Caco-2 (cell line): ENCODE measurements at regions not wholly inside any gene's neighbourhood (a gene's known extent, or its start where the extent isn't known, plus 50 kb on each side); places are given as distances from the start of the nearest gene placed in this dataset.

Experiments
- BruUV-seq: library from RNA; stranded (reverse); fragments of 400-500 nt; replicated peaks from 2 replicates; lab custom pipeline; 2021; lab: Mats Ljungman, UMichigan
- CTCF ChIA-PET: fragments of 300-600 bp; sonication (Branson Sonifier 250); formaldehyde crosslinking; loops from one replicate; lab custom pipeline; 2022; ENCODE audit warnings: antibody characterized with exemption; lab: Charles Lee
- POLR2A ChIA-PET: fragments of 300-600 bp; sonication (Branson Sonifier 250); formaldehyde crosslinking; loops from one replicate; lab custom pipeline; 2022; ENCODE audit warnings: antibody characterized with exemption; lab: Charles Lee
- DNase-seq, 2 experiments: peaks; one replicate each; pipeline versions ENCODE4 v3.0.0 to v3.0.0-alpha.2; 2020 to 2022
- H3K27me3 ChIP-seq: replicated peaks from 2 replicates; pipeline ENCODE4 v1.6.0; 2011; ENCODE audit warnings: low read length; ENCODE audit not compliant: control insufficient read depth, insufficient read depth
- H3K36me3 ChIP-seq: 2 replicates; pipeline ENCODE4 v1.5.1; 2011; ENCODE audit warnings: low read length; ENCODE audit not compliant: control insufficient read depth, insufficient read depth
- H3K4me1 ChIP-seq: fragments of 250-450 bp; sonication (Bioruptor Pico); 2 replicates; pipeline ENCODE4 v1.5.1; 2020; ENCODE audit warnings: mild to moderate bottlenecking
- H3K4me3 ChIP-seq: 2 replicates; pipeline ENCODE4 v1.5.1; 2011; ENCODE audit warnings: low read depth, mild to moderate bottlenecking, control low read depth, low read length
- H3K9me3 ChIP-seq: fragments of 250-450 bp; sonication (Bioruptor Pico); 2 replicates; pipeline ENCODE4 v1.5.1; 2020; ENCODE audit warnings: mild to moderate bottlenecking, moderate library complexity
- H3K27ac Mint-ChIP-seq: one replicate; pipeline ENCODE4 v1.8.0; 2022; ENCODE audit warnings: mixed read lengths; ENCODE audit not compliant: unreplicated experiment
- H3K27me3 Mint-ChIP-seq: one replicate; pipeline ENCODE4 v1.8.0; 2022; ENCODE audit warnings: mixed read lengths; ENCODE audit not compliant: insufficient read depth, unreplicated experiment
- H3K36me3 Mint-ChIP-seq: one replicate; pipeline ENCODE4 v1.8.0; 2022; ENCODE audit warnings: mild to moderate bottlenecking, mixed read lengths; ENCODE audit not compliant: insufficient read depth, unreplicated experiment
- H3K4me1 Mint-ChIP-seq: one replicate; pipeline ENCODE4 v1.8.0; 2022; ENCODE audit warnings: low read depth, mixed read lengths; ENCODE audit not compliant: unreplicated experiment
- H3K4me3 Mint-ChIP-seq: one replicate; pipeline ENCODE4 v1.8.0; 2022; ENCODE audit warnings: mild to moderate bottlenecking, moderate library complexity, mixed read lengths; ENCODE audit not compliant: unreplicated experiment
- H3K9me3 Mint-ChIP-seq: one replicate; pipeline ENCODE4 v1.8.0; 2022; ENCODE audit warnings: mixed read lengths; ENCODE audit not compliant: unreplicated experiment
- intact Hi-C: fragments of 100-400 bp; cut with micrococcal nuclease; formaldehyde crosslinking; loops from one replicate; pipeline ENCODE4 v1.10.0; 2022; ENCODE audit not compliant: unreplicated experiment
- TF ChIP-seq, protein P1 (sequence below), 2 experiments: fragments of 200-600 bp in 1 of 2; IDR thresholded peaks; 1 replicate in 1 of 2; 2 replicates in 1 of 2; pipeline versions ENCODE4 v1.5.1 to v1.8.0; 2011 to 2022; ENCODE audit warnings: antibody characterized with exemption in 1 of 2, control low read depth in 1 of 2, inconsistent platforms in 1 of 2, low read depth in 1 of 2, low read length in 1 of 2, mild to moderate bottlenecking in 1 of 2, moderate library complexity in 1 of 2; ENCODE audit not compliant: insufficient read depth in 1 of 2, severe bottlenecking in 1 of 2, unreplicated experiment in 1 of 2

DNA sequence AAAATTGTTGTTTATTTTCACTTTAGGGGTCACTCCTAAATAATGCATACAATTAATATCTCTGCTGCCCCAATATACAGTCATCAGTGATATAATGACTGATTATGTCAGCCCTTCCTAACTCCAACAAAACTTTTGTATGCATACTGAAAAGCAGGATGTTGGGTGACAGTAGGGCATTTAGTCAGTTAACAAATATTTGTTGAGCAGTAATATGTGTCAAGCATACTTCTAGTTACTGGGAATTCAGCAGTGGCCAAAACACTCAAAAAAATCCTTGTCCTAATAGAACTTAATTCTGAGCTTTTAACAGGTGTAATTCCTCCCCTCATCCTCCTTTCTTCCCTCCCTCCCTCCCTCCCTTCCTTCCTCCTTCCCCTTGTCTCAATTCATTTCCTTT lies 560.7 kb upstream of the KLHL1 start:
- no TSS peak for BruUV-seq
- CTCF ChIA-PET: no interaction called here
- H3K4me3 ChIP-seq: no peak overlapping the region

DNA sequence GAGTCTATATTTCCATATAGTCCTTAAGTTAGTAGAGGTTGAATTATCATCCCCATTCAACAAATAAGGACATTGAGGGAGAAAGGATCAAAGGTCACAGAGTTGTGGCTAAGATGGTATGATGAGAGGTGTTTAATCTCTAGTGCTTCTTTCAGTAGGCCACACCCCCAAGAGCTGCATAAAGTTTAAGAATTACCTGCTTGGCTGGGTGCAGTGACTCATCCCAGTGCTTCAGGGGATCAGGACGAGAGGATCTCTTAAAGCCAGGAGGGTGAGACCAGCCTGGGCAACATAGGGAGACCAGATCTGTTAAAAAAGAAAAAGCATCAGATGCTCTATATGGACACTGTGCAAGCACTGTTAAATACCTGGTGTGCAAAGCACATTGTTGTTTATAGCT lies 560.0 kb upstream of the KLHL1 start:
- Histone ChIP-seq H3K36me3 (no peaks in the 10 kb centered on the region), H3K4me3 (no peak overlapping the region), H3K9me3 (no peaks in the 10 kb centered on the region), H3K27me3 (no peaks in the 10 kb centered on the region), H3K4me1 (no peaks in the 10 kb centered on the region; the same call in 1 of the 2 replicates)
- ChIA-PET CTCF (no interaction called here), POLR2A (no interaction called here)
- Mint-ChIP-seq H3K9me3 (no peaks in the 10 kb centered on the region), H3K4me3 (no peak overlapping the region), H3K27me3 (no peaks in the 10 kb centered on the region), H3K27ac (no peak overlapping the region), H3K36me3 (no peaks in the 10 kb centered on the region), H3K4me1 (peaks cover 8% of the 10 kb centered on the region)
- DNase-seq: peak; percentile 23 to 50
- TF ChIP-seq, protein P1, sequence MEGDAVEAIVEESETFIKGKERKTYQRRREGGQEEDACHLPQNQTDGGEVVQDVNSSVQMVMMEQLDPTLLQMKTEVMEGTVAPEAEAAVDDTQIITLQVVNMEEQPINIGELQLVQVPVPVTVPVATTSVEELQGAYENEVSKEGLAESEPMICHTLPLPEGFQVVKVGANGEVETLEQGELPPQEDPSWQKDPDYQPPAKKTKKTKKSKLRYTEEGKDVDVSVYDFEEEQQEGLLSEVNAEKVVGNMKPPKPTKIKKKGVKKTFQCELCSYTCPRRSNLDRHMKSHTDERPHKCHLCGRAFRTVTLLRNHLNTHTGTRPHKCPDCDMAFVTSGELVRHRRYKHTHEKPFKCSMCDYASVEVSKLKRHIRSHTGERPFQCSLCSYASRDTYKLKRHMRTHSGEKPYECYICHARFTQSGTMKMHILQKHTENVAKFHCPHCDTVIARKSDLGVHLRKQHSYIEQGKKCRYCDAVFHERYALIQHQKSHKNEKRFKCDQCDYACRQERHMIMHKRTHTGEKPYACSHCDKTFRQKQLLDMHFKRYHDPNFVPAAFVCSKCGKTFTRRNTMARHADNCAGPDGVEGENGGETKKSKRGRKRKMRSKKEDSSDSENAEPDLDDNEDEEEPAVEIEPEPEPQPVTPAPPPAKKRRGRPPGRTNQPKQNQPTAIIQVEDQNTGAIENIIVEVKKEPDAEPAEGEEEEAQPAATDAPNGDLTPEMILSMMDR (IDR thresholded peaks at IDR 0.05; ENCODE audit: insufficient read depth in 1 of 2, low read depth in 1 of 2, low read length in 1 of 2, severe bottlenecking in 1 of 2, unreplicated experiment in 1 of 2): no peak
- intact Hi-C loops: no loop called here
- no TSS peak for BruUV-seq

More for the DNA sequence above, 560.7 kb upstream of the KLHL1 start:
- Mint-ChIP-seq H3K27ac (no peak overlapping the region), H3K36me3 (no peaks in the 10 kb centered on the region), H3K9me3 (no peaks in the 10 kb centered on the region), H3K27me3 (no peaks in the 10 kb centered on the region), H3K4me1 (peaks cover 8% of the 10 kb centered on the region), H3K4me3 (no peak overlapping the region)
- POLR2A ChIA-PET: no interaction called here
- H3K4me1 ChIP-seq: no peaks in the 10 kb centered on the region; the same call in 1 of the 2 replicates
- H3K27me3 ChIP-seq: no peaks in the 10 kb centered on the region
- H3K36me3 ChIP-seq: no peaks in the 10 kb centered on the region
- TF ChIP-seq, protein P1 (IDR thresholded peaks at IDR 0.05; ENCODE audit: insufficient read depth in 1 of 2, low read depth in 1 of 2, low read length in 1 of 2, severe bottlenecking in 1 of 2, unreplicated experiment in 1 of 2): no peak
- no peak for DNase-seq
- intact Hi-C loops: no loop called here
- no peaks in the 10 kb centered on the region for H3K9me3 ChIP-seq

DNA sequence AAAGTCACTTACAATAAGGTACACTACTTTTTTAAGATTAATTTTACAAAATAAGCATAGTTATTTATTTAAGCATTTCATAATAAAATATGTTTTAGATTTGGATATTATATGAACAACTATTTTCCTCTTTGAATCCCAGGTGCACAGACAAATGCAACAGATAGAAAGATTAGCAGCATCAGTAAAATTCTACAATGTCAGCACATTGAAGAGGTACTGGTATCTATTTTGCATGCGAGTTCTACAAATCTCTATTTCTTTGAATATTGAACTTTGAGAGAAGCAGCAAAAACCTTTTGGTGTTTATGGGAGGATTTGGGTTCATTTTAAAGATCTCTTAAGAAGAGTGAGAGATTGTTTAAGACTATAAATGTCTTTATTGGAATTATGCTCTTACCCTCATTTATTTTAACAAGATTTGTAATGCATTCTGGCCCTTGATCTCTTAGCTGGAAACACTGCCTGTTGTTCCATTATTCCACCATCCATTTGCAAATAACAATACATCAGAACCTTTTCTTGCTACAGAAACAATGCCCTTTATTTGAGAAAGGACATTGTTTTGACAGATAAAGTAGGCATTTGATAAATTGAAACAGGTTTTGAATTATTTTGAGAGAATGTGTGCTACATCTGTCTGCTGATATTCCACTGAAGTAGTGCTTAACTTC lies 558.8 kb upstream of the KLHL1 start:
- POLR2A ChIA-PET: no interaction called here
- no peak for DNase-seq
- H3K4me3 ChIP-seq: no peak overlapping the region
- H3K9me3 Mint-ChIP-seq: no peaks in the 10 kb centered on the region
- no peak overlapping the region for H3K4me3 Mint-ChIP-seq
- H3K36me3 ChIP-seq: no peaks in the 10 kb centered on the region
- no TSS peak for BruUV-seq
- no peaks in the 10 kb centered on the region for H3K9me3 ChIP-seq
- intact Hi-C loops: no loop called here
- H3K27me3 ChIP-seq: no peaks in the 10 kb centered on the region
- H3K4me1 ChIP-seq: no peaks in the 10 kb centered on the region; the same call in 1 of the 2 replicates
- H3K36me3 Mint-ChIP-seq: no peaks in the 10 kb centered on the region
- H3K27me3 Mint-ChIP-seq: no peaks in the 10 kb centered on the region
- TF ChIP-seq, protein P1 (IDR thresholded peaks at IDR 0.05; ENCODE audit: insufficient read depth in 1 of 2, low read depth in 1 of 2, low read length in 1 of 2, severe bottlenecking in 1 of 2, unreplicated experiment in 1 of 2): no peak
- H3K27ac Mint-ChIP-seq: no peak overlapping the region
- peaks cover 8% of the 10 kb centered on the region for H3K4me1 Mint-ChIP-seq
- CTCF ChIA-PET: no interaction called here
